ENCODE measurements at regions not wholly inside any gene's neighbourhood (a gene's known extent, or its start where the extent isn't known, plus 50 kb on each side); places are given as distances from the start of the nearest gene placed in this dataset.

- Histone ChIP-seq H3K4me1 (ENCODE audit: insufficient read depth, low read length, poor library complexity, severe bottlenecking) (no peaks in the 10 kb centered on the region), H3K27me3 (replicated peaks; ENCODE audit: insufficient read depth, low read depth, low read length, poor library complexity) (no peaks in the 10 kb centered on the region), H3K36me3 (ENCODE audit: insufficient read depth, low read length, poor library complexity, severe bottlenecking) (no peaks in the 10 kb centered on the region), H3K4me3 (ENCODE audit: low read depth, low read length, poor library complexity, severe bottlenecking) (no peak overlapping the region), H3K27ac (ENCODE audit: low read depth, low read length, poor library complexity, severe bottlenecking) (no peak overlapping the region), H3K9me3 (ENCODE audit: low read depth, low read length, poor library complexity, severe bottlenecking) (no peaks in the 10 kb centered on the region)
- TF ChIP-seq EZH2 (IDR thresholded peaks at IDR 0.05; ENCODE audit: borderline replicate concordance, low read depth, low read length, poor library complexity, severe bottlenecking) (no peak), CTCF (conservative IDR thresholded peaks at IDR 0.05; ENCODE audit: low read depth, low read length) (no peak)
- CTCF ChIA-PET, result no interaction called here
- intact Hi-C loops (cut with micrococcal nuclease; ENCODE audit: unreplicated experiment), result no loop called here
- POLR2A ChIA-PET (ENCODE audit: low non-redundant PET), result no interaction called here
- no peak for DNase-seq (ENCODE audit: low spot score)
- no TSS peak for BruUV-seq (replicated peaks)
Observed at GRCh38 chr10:29878492-29878891, 180.9 kb downstream of the JCAD start.

- Histone ChIP-seq H3K4me3 (ENCODE audit: low read depth, low read length, poor library complexity, severe bottlenecking) (no peak overlapping the region), H3K9me3 (ENCODE audit: low read depth, low read length, poor library complexity, severe bottlenecking) (no peaks in the 10 kb centered on the region), H3K27ac (ENCODE audit: low read depth, low read length, poor library complexity, severe bottlenecking) (no peak overlapping the region), H3K4me1 (ENCODE audit: insufficient read depth, low read length, poor library complexity, severe bottlenecking) (no peaks in the 10 kb centered on the region), H3K36me3 (ENCODE audit: insufficient read depth, low read length, poor library complexity, severe bottlenecking) (no peaks in the 10 kb centered on the region), H3K27me3 (replicated peaks; ENCODE audit: insufficient read depth, low read depth, low read length, poor library complexity) (no peaks in the 10 kb centered on the region)
- DNase-seq (ENCODE audit: low spot score), result no peak
- intact Hi-C loops (cut with micrococcal nuclease; ENCODE audit: unreplicated experiment), result no loop called here
- no TSS peak for BruUV-seq (replicated peaks)
- no peak for TF ChIP-seq CTCF (conservative IDR thresholded peaks at IDR 0.05; ENCODE audit: low read depth, low read length)
- no peak for TF ChIP-seq EZH2 (IDR thresholded peaks at IDR 0.05; ENCODE audit: borderline replicate concordance, low read depth, low read length, poor library complexity, severe bottlenecking)
- CTCF ChIA-PET, result no interaction called here
- POLR2A ChIA-PET (ENCODE audit: low non-redundant PET), result no interaction called here
Observed at GRCh38 chr10:29877793-29878491, 181.4 kb downstream of the JCAD start.

GRCh38 chr10:29876008-29876555 lies 183.3 kb downstream of the JCAD start:
- no peak for DNase-seq (ENCODE audit: low spot score)
- ChIA-PET POLR2A (ENCODE audit: low non-redundant PET) (no interaction called here), CTCF (no interaction called here)
- Histone ChIP-seq H3K4me3 (ENCODE audit: low read depth, low read length, poor library complexity, severe bottlenecking) (no peak overlapping the region), H3K4me1 (ENCODE audit: insufficient read depth, low read length, poor library complexity, severe bottlenecking) (no peaks in the 10 kb centered on the region), H3K36me3 (ENCODE audit: insufficient read depth, low read length, poor library complexity, severe bottlenecking) (no peaks in the 10 kb centered on the region), H3K27ac (ENCODE audit: low read depth, low read length, poor library complexity, severe bottlenecking) (no peak overlapping the region), H3K9me3 (ENCODE audit: low read depth, low read length, poor library complexity, severe bottlenecking) (no peaks in the 10 kb centered on the region), H3K27me3 (replicated peaks; ENCODE audit: insufficient read depth, low read depth, low read length, poor library complexity) (no peaks in the 10 kb centered on the region)
- intact Hi-C loops (cut with micrococcal nuclease; ENCODE audit: unreplicated experiment), result no loop called here
- no peak for TF ChIP-seq CTCF (conservative IDR thresholded peaks at IDR 0.05; ENCODE audit: low read depth, low read length)
- no peak for TF ChIP-seq EZH2 (IDR thresholded peaks at IDR 0.05; ENCODE audit: borderline replicate concordance, low read depth, low read length, poor library complexity, severe bottlenecking)
- BruUV-seq (replicated peaks), result no TSS peak

Data from A673 (cell line).